Ishikawa (cell line): ENCODE measurements at regions not wholly inside any gene's neighbourhood (a gene's known extent, or its start where the extent isn't known, plus 50 kb on each side); places are given as distances from the start of the nearest gene placed in this dataset.

Experiments
- CEBPB ChIP-seq: IDR thresholded peaks from 2 replicates; pipeline ENCODE4 v1.6.1; 2012
- FOXM1 ChIP-seq: IDR thresholded peaks from 2 replicates; pipeline ENCODE4 v1.6.1; 2012; ENCODE audit warnings: low read depth, borderline replicate concordance
- NFIC ChIP-seq: IDR thresholded peaks from 2 replicates; pipeline ENCODE4 v1.6.1; 2012
- RAD21 ChIP-seq: IDR thresholded peaks from 2 replicates; pipeline ENCODE4 v1.6.1; 2012; ENCODE audit warnings: low read depth
- YY1 ChIP-seq: IDR thresholded peaks from 2 replicates; pipeline ENCODE4 v1.6.1; 2012; ENCODE audit warnings: low read depth
- TF ChIP-seq, protein P1 (sequence below): IDR thresholded peaks from 2 replicates; pipeline ENCODE4 v1.6.1; 2012; ENCODE audit warnings: low read depth, mild to moderate bottlenecking

DNA sequence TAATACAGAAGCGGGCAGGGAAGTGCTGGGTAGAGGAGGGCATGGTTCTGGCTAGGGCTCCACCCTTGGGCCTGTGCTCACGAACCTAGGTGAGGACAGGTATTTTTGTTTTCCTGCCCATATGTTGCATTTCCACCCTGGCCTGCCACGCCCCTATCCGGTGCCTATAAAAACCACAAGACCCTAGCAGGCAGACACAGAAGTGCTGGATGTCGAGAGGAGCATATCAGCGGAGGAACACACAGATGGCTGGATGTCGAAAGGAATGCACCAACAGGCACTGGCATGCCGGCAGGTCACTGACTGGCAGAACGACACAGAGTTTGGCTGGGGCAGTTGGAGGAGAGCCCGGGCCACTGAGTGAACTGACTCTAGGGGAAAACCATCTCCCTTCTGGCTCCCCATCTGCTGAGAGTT lies 316.6 kb upstream of the BOD1L1 start:
- no peak for TF ChIP-seq YY1
- TF ChIP-seq NFIC, result no peak
- TF ChIP-seq, protein P1, sequence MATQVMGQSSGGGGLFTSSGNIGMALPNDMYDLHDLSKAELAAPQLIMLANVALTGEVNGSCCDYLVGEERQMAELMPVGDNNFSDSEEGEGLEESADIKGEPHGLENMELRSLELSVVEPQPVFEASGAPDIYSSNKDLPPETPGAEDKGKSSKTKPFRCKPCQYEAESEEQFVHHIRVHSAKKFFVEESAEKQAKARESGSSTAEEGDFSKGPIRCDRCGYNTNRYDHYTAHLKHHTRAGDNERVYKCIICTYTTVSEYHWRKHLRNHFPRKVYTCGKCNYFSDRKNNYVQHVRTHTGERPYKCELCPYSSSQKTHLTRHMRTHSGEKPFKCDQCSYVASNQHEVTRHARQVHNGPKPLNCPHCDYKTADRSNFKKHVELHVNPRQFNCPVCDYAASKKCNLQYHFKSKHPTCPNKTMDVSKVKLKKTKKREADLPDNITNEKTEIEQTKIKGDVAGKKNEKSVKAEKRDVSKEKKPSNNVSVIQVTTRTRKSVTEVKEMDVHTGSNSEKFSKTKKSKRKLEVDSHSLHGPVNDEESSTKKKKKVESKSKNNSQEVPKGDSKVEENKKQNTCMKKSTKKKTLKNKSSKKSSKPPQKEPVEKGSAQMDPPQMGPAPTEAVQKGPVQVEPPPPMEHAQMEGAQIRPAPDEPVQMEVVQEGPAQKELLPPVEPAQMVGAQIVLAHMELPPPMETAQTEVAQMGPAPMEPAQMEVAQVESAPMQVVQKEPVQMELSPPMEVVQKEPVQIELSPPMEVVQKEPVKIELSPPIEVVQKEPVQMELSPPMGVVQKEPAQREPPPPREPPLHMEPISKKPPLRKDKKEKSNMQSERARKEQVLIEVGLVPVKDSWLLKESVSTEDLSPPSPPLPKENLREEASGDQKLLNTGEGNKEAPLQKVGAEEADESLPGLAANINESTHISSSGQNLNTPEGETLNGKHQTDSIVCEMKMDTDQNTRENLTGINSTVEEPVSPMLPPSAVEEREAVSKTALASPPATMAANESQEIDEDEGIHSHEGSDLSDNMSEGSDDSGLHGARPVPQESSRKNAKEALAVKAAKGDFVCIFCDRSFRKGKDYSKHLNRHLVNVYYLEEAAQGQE, result no peak
- TF ChIP-seq CEBPB, result no peak
- no peak for TF ChIP-seq FOXM1
- TF ChIP-seq RAD21, result no peak
